Mucosa of stomach (tissue), 1 donor: ENCODE measurements at regions not wholly inside any gene's neighbourhood (a gene's known extent, or its start where the extent isn't known, plus 50 kb on each side); places are given as distances from the start of the nearest gene placed in this dataset.

Experiments
- H3K27me3 ChIP-seq: one replicate; pipeline ENCODE4 v1.7.0; 2013; ENCODE audit warnings: mild to moderate bottlenecking, low read length; ENCODE audit not compliant: control insufficient read depth, insufficient read depth
- H3K36me3 ChIP-seq: one replicate; pipeline ENCODE4 v1.7.0; 2013; ENCODE audit warnings: low read length; ENCODE audit not compliant: control insufficient read depth, insufficient read depth
- H3K4me1 ChIP-seq: one replicate; pipeline ENCODE4 v1.7.0; 2013; ENCODE audit warnings: mild to moderate bottlenecking, low read length; ENCODE audit not compliant: control insufficient read depth, insufficient read depth
- H3K4me3 ChIP-seq: one replicate; pipeline ENCODE4 v1.7.0; 2013; ENCODE audit warnings: low read length
- H3K9ac ChIP-seq: one replicate; pipeline ENCODE4 v1.7.0; 2013; ENCODE audit warnings: mild to moderate bottlenecking, low read length, moderate library complexity
- H3K9me3 ChIP-seq: one replicate; pipeline ENCODE4 v1.7.0; 2013; ENCODE audit warnings: mild to moderate bottlenecking, low read length, moderate library complexity; ENCODE audit not compliant: control insufficient read depth
- donor health status: Pancreatic carcinoma.

GRCh38 chrX:20431486-20431885 lies 164.8 kb upstream of the RPS6KA3 start:
- no peaks in the 10 kb centered on the region for H3K9me3 ChIP-seq
- H3K9ac ChIP-seq = no peak overlapping the region
- H3K4me1 ChIP-seq = no peaks in the 10 kb centered on the region
- H3K27me3 ChIP-seq = no peaks in the 10 kb centered on the region
- H3K4me3 ChIP-seq = no peak overlapping the region
- H3K36me3 ChIP-seq = no peaks in the 10 kb centered on the region

DNA sequence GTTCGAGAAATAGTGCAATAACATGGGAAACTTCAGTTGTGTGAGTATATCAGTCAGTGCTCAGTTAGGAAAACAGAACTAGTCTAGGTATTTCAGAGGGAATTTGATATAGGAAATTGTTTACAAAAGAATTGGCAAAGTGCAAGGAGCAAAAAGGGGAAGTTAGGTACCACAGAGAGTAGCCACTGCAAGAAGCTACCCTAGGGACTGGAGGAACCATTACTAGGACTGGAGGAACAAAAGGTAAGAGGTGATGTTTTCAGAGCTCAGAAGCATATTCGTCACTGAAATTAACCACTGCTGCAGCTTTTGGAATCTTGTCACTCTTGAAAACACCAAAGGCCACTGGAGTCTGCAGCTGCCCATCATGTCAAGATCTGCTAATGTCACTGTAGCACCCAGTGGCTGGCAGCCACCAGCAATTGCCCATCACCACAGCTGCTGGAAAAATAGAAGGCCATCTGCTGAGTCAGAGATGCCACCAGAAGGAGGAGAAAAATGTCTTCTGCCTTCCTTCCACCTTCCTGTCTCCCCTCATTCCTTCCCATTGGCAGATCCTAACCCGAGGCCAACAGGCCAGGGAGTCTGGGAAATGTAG lies 160.6 kb upstream of the RPS6KA3 start:
- no peaks in the 10 kb centered on the region for H3K36me3 ChIP-seq
- no peaks in the 10 kb centered on the region for H3K9me3 ChIP-seq
- no peaks in the 10 kb centered on the region for H3K4me1 ChIP-seq
- no peak overlapping the region for H3K9ac ChIP-seq
- H3K27me3 ChIP-seq = no peaks in the 10 kb centered on the region
- no peak overlapping the region for H3K4me3 ChIP-seq

DNA sequence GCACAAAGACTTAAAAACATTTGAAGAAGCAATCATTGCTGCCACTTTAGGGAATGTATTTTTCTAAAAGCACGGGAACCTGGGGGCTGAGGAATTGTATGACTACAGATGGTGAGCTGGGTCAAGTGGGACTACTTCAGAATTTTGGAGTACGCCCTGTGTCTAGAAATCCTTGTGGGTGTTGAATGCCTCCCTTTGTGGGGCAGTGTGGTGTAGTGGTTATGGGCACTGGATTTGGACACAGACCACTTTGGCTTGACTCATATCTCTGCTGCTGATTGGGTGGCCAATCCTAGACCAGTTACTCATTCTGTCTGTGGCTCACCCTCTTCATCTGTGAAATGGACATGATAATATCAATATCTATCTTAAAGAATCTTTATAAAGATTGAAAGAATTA lies 155.0 kb upstream of the RPS6KA3 start:
- H3K4me3 ChIP-seq = no peak overlapping the region
- H3K27me3 ChIP-seq = no peaks in the 10 kb centered on the region
- H3K9ac ChIP-seq = no peak overlapping the region
- no peaks in the 10 kb centered on the region for H3K36me3 ChIP-seq
- H3K9me3 ChIP-seq = no peaks in the 10 kb centered on the region
- H3K4me1 ChIP-seq = no peaks in the 10 kb centered on the region

DNA sequence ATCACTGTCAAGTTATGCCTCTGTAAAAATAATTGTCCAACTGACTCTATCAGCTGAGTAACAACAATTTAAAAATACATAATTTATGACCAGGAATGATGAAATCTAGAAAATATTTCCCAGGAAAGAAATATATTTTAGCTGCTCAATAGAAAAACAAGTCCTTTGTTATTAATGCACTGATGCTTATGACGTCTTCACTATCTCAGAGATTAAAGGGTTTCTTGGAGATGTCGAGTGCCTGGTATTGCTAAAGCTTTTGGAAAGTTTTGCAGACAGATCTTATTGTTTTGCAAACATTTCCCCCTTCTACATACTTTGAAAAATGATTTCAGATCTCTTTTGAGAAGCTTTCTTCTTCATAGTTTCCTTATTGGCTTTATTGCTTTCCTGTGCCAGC lies 154.6 kb upstream of the RPS6KA3 start:
- Histone ChIP-seq H3K9ac (no peak overlapping the region), H3K4me1 (no peaks in the 10 kb centered on the region), H3K36me3 (no peaks in the 10 kb centered on the region), H3K9me3 (no peaks in the 10 kb centered on the region), H3K4me3 (no peak overlapping the region), H3K27me3 (no peaks in the 10 kb centered on the region)

- Histone ChIP-seq H3K36me3 (no peaks in the 10 kb centered on the region), H3K27me3 (no peaks in the 10 kb centered on the region), H3K4me1 (no peaks in the 10 kb centered on the region), H3K9me3 (no peaks in the 10 kb centered on the region), H3K4me3 (no peak overlapping the region), H3K9ac (no peak overlapping the region)
Measured at GRCh38 chrX:20420058-20420457, 153.3 kb upstream of the RPS6KA3 start.

GRCh38 chrX:20418379-20419150 lies 151.9 kb upstream of the RPS6KA3 start:
- Histone ChIP-seq H3K4me3 (no peak overlapping the region), H3K27me3 (no peaks in the 10 kb centered on the region), H3K9me3 (no peaks in the 10 kb centered on the region), H3K36me3 (no peaks in the 10 kb centered on the region), H3K9ac (no peak overlapping the region), H3K4me1 (no peaks in the 10 kb centered on the region)

GRCh38 chrX:20414762-20415445 lies 148.2 kb upstream of the RPS6KA3 start:
- H3K9ac ChIP-seq = no peak overlapping the region
- H3K36me3 ChIP-seq = no peaks in the 10 kb centered on the region
- H3K27me3 ChIP-seq = no peaks in the 10 kb centered on the region
- no peaks in the 10 kb centered on the region for H3K9me3 ChIP-seq
- H3K4me1 ChIP-seq = no peaks in the 10 kb centered on the region
- H3K4me3 ChIP-seq = no peak overlapping the region

DNA sequence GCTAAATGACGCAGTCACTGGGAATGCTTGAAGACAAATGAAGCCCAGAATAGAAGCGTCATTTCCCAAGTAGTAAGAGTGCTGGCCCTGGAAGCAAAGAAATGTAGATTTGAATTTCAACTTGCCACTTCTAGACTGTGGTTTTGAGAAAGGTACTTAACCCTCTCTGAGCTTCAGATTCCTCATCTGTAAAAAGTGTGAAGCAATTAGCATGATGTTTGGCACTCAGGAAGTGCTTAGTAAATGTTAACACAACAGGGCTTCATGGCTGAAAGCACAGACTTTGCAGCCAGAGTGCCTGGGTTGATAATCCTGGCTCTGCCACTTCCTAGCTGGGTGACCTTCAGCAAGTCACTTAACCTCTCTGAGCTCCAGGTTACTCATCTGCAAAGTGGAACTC lies 147.4 kb upstream of the RPS6KA3 start:
- no peaks in the 10 kb centered on the region for H3K27me3 ChIP-seq
- no peak overlapping the region for H3K9ac ChIP-seq
- no peak overlapping the region for H3K4me3 ChIP-seq
- no peaks in the 10 kb centered on the region for H3K36me3 ChIP-seq
- no peaks in the 10 kb centered on the region for H3K4me1 ChIP-seq
- no peaks in the 10 kb centered on the region for H3K9me3 ChIP-seq

DNA sequence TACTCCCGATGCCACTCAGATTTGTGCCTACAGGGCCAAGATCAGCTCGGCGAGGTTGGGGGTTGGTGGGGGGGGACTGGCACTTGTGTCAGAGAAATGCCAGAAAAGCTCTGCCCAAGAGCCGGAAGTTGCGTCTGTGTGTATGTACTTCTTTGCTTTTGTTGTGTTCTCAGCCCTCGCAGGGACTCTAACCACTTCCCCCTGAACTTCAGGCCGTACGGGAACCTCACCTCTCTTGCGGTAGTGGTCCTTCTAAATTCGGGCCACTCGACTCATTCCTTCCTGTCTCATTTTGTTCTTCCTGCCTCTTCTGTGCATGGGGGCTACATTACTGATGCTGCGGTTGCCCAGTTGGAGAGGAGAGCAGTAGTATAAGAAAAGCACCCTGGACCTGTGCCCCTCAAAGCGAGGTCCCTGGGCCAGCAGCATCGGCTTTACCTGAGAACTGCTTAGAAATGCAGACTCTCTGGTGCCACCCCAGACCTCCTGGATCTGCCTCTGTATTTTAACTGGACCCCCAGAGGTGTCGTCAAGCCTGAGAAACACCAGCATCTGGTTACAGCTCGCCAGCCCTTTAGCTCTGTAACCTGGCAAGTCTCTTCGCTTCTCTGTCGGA lies 146.3 kb upstream of the RPS6KA3 start:
- no peak overlapping the region for H3K9ac ChIP-seq
- H3K36me3 ChIP-seq = no peaks in the 10 kb centered on the region
- H3K4me3 ChIP-seq = no peak overlapping the region
- H3K9me3 ChIP-seq = no peaks in the 10 kb centered on the region
- H3K27me3 ChIP-seq = no peaks in the 10 kb centered on the region
- no peaks in the 10 kb centered on the region for H3K4me1 ChIP-seq

- H3K9me3 ChIP-seq = no peaks in the 10 kb centered on the region
- no peak overlapping the region for H3K4me3 ChIP-seq
- H3K9ac ChIP-seq = no peak overlapping the region
- no peaks in the 10 kb centered on the region for H3K36me3 ChIP-seq
- no peaks in the 10 kb centered on the region for H3K27me3 ChIP-seq
- no peaks in the 10 kb centered on the region for H3K4me1 ChIP-seq
Measured at GRCh38 chrX:20410540-20410939, 143.8 kb upstream of the RPS6KA3 start.

GRCh38 chrX:20409991-20410390 lies 143.3 kb upstream of the RPS6KA3 start:
- Histone ChIP-seq H3K4me3 (no peak overlapping the region), H3K27me3 (no peaks in the 10 kb centered on the region), H3K36me3 (no peaks in the 10 kb centered on the region), H3K9ac (no peak overlapping the region), H3K9me3 (no peaks in the 10 kb centered on the region), H3K4me1 (no peaks in the 10 kb centered on the region)

DNA sequence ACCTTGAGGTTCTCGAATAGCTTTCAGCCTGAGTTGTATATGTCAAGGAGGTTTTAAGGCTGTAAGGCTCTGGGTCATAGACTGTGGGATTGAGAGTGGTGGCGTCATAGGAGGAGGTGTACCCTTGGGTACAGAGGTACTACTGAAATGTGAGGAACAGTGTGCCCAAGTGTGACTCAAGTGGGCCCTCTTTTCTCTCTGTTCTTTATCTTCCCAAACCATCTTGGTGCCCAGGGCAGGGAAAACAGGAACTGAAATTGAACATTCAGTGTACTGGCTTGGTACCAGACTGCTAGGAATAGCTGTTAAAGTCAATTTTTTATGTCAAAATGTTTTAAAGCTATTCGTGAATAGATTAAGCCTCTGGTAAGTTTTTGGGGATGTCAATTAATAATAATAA lies 136.2 kb upstream of the RPS6KA3 start:
- Histone ChIP-seq H3K4me1 (no peaks in the 10 kb centered on the region), H3K36me3 (no peaks in the 10 kb centered on the region), H3K27me3 (no peaks in the 10 kb centered on the region), H3K4me3 (no peak overlapping the region), H3K9ac (no peak overlapping the region), H3K9me3 (no peaks in the 10 kb centered on the region)
